Osteocyte (in vitro differentiated cells): ENCODE measurements at regions not wholly inside any gene's neighbourhood (a gene's known extent, or its start where the extent isn't known, plus 50 kb on each side); places are given as distances from the start of the nearest gene placed in this dataset.

ENCODE experiments used
- DNase-seq: peaks from one replicate; pipeline ENCODE4 v3.0.0; 2021; ENCODE audit warnings: mixed read lengths; ENCODE audit not compliant: unreplicated experiment; ENCODE audit errors: extremely low spot score
- H3K27ac Mint-ChIP-seq: one replicate; pipeline ENCODE4 v1.8.0; 2021; ENCODE audit warnings: mild to moderate bottlenecking, mixed read lengths; ENCODE audit not compliant: unreplicated experiment
- H3K27me3 Mint-ChIP-seq: one replicate; pipeline ENCODE4 v1.8.0; 2021; ENCODE audit warnings: mixed read lengths; ENCODE audit not compliant: unreplicated experiment
- H3K36me3 Mint-ChIP-seq: one replicate; pipeline ENCODE4 v1.8.0; 2021; ENCODE audit warnings: mixed read lengths; ENCODE audit not compliant: unreplicated experiment
- H3K4me1 Mint-ChIP-seq: one replicate; pipeline ENCODE4 v1.8.0; 2021; ENCODE audit warnings: mixed read lengths; ENCODE audit not compliant: unreplicated experiment
- H3K4me3 Mint-ChIP-seq: one replicate; pipeline ENCODE4 v1.8.0; 2021; ENCODE audit warnings: mild to moderate bottlenecking, moderate library complexity, mixed read lengths; ENCODE audit not compliant: unreplicated experiment
- H3K9me3 Mint-ChIP-seq: one replicate; pipeline ENCODE4 v1.8.0; 2021; ENCODE audit warnings: mixed read lengths; ENCODE audit not compliant: unreplicated experiment
- CTCF ChIP-seq: fragments of 200-600 bp; sonication (generic); IDR thresholded peaks from 2 replicates; pipeline ENCODE4 v1.5.0; 2021; ENCODE audit warnings: antibody characterized with exemption, mild to moderate bottlenecking, moderate library complexity

DNA sequence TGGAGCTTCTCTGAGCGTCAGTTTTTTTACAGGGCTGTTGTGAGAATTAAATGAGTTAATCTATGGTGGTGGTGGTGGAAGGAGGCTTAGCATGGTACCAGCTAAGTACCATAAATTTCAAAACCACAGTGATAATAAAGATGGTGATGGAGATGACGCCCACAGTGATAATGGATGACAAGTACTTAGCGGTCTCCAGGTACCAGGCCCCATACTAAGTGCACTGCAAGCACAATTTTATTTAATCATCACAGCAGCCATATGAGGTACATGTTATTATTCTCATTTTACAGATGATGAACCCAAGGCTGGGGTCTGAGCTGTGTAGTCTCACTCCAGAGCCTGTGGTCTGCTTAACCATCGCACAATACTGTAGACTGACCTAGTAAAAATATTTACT, 75.1 kb downstream of the PAX1 start:
- H3K27ac Mint-ChIP-seq, result no peak overlapping the region
- no peaks in the 10 kb centered on the region for H3K36me3 Mint-ChIP-seq
- H3K9me3 Mint-ChIP-seq, result peaks cover 41% of the 10 kb centered on the region
- no peaks in the 10 kb centered on the region for H3K4me1 Mint-ChIP-seq
- H3K4me3 Mint-ChIP-seq, result no peak overlapping the region
- H3K27me3 Mint-ChIP-seq, result no peaks in the 10 kb centered on the region
- TF ChIP-seq CTCF, result no peak
- no peak for DNase-seq
